Loucy (cell line): ENCODE measurements at regions not wholly inside any gene's neighbourhood (a gene's known extent, or its start where the extent isn't known, plus 50 kb on each side); places are given as distances from the start of the nearest gene placed in this dataset.

Experiments
- CTCF ChIP-seq: fragments of 200-600 bp; sonication (generic); conservative IDR thresholded peaks from 2 replicates; pipeline ENCODE4 v1.5.1; 2014; ENCODE audit warnings: mild to moderate bottlenecking, antibody characterized with exemption, low read length
- EZH2phosphoT487 ChIP-seq: fragments of 200-600 bp; IDR thresholded peaks from 2 replicates; pipeline ENCODE4 v1.6.1; 2018; ENCODE audit warnings: antibody characterized with exemption, mild to moderate bottlenecking, moderate library complexity, borderline replicate concordance

DNA sequence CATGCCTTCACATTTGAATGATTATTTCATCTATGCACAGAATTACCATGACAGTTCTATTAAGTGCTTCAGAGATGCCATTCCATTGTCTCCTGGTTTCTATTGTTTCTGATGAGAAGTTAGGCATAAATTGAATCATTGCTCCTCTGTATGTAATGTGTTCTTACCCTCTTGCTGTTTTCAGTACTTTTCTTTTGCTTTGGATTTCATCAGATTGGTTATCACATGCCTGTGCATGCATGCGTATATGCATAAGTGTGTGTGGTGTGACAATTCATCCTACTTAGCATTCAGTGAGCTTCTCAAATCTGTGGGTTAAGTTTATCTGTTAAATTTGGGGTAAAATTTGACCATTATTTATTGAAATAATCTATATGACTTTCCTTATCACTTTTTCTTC lies 263.3 kb upstream of the RND3 start:
- TF ChIP-seq CTCF, result no peak
- no peak for TF ChIP-seq EZH2phosphoT487
